C4-2B (cell line): ENCODE measurements at regions not wholly inside any gene's neighbourhood (a gene's known extent, or its start where the extent isn't known, plus 50 kb on each side); places are given as distances from the start of the nearest gene placed in this dataset.

Experiments used
- H3K27ac ChIP-seq: fragments of 450-650 bp; 2 replicates; pipeline ENCODE4 v1.5.1; 2017
- ZFX ChIP-seq: fragments of 450-650 bp; IDR thresholded peaks from 2 replicates; pipeline ENCODE4 v1.6.1; 2017
- TF ChIP-seq, protein P1 (sequence below): fragments of 450-650 bp; conservative IDR thresholded peaks from 2 replicates; pipeline ENCODE4 v1.5.1; 2017; ENCODE audit warnings: mild to moderate bottlenecking

DNA sequence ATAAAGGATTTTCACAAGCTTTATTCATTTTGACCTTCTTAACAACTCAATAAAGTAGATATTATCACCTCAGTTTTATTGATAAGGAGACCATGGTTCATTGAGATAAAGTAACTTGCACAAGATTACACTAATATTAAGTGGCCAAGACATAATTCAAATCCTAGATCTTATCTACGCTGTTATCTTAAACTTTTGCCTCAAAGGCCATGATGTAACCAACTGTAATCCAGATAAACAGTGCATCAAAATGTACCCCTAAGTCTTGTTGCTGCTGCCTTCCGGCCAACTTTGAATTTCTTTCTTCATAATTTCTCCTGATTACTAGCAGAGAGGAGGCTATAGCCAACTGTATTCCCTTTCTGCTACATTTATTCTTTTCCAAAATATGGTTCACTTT, 1094.8 kb upstream of the PIK3C3 start:
- no peak overlapping the region for H3K27ac ChIP-seq
- TF ChIP-seq, protein P1, sequence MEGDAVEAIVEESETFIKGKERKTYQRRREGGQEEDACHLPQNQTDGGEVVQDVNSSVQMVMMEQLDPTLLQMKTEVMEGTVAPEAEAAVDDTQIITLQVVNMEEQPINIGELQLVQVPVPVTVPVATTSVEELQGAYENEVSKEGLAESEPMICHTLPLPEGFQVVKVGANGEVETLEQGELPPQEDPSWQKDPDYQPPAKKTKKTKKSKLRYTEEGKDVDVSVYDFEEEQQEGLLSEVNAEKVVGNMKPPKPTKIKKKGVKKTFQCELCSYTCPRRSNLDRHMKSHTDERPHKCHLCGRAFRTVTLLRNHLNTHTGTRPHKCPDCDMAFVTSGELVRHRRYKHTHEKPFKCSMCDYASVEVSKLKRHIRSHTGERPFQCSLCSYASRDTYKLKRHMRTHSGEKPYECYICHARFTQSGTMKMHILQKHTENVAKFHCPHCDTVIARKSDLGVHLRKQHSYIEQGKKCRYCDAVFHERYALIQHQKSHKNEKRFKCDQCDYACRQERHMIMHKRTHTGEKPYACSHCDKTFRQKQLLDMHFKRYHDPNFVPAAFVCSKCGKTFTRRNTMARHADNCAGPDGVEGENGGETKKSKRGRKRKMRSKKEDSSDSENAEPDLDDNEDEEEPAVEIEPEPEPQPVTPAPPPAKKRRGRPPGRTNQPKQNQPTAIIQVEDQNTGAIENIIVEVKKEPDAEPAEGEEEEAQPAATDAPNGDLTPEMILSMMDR = no peak
- TF ChIP-seq ZFX = no peak

DNA sequence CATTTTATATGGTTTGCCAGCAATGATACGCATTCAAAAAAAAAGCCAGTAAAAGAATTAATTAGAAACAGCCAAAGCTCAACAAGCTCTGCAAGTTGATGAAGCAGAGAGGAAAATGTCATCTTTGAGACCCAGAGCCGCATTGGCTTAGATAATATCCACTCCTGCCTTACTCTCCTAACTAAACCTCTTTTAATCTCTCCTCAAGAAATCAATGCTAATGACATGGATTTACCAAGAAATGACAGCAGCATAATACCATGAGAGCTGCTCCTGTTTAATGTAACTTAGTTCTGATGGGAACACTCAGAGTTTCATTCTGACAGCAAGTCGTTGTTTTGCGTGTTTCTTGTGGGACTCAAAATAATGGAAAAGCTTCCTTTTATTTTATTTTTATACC, 1099.4 kb upstream of the PIK3C3 start:
- TF ChIP-seq, protein P1 = no peak
- no peak for TF ChIP-seq ZFX
- H3K27ac ChIP-seq = no peak overlapping the region

DNA sequence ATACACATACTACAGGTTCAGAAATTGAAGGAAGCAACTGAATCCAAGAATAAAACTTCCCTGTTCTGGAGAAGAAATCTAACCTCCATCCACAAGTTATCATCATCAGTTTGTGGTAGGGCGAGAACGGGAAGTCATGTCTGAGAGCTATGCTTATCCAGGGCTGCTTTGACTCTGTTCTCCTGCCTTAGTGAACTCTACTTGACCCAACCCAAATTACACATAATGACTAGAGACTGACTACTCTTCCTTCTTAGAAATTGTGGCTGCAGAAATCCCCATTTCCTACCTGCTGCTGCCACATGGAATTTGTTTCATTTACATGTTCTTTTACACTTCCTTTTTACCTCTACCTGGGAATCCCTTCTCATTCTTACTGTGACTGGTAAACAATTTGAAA, 1102.6 kb upstream of the PIK3C3 start:
- no peak for TF ChIP-seq ZFX
- TF ChIP-seq, protein P1 = no peak
- H3K27ac ChIP-seq = no peak overlapping the region

DNA sequence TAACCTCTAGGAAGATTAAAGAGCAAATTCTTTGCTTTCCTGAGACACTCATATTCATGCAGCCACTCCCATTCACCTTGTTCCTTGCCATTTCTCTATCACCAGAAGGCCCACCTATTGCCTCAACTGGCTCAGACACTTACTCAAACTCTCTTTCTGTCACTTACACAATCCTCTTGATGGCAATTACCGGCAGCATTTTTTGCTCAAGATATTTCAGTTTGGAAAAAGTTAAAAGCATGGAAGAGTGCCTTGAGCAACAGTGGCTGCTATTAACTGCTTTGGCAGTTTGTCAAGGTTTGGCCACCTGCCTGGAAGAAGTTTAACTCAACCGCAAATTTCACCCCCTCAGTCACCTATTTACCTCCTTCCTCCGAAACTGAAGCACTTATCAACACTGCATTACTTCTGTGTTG, 1104.0 kb upstream of the PIK3C3 start:
- TF ChIP-seq, protein P1 = no peak
- no peak for TF ChIP-seq ZFX
- no peak overlapping the region for H3K27ac ChIP-seq

DNA sequence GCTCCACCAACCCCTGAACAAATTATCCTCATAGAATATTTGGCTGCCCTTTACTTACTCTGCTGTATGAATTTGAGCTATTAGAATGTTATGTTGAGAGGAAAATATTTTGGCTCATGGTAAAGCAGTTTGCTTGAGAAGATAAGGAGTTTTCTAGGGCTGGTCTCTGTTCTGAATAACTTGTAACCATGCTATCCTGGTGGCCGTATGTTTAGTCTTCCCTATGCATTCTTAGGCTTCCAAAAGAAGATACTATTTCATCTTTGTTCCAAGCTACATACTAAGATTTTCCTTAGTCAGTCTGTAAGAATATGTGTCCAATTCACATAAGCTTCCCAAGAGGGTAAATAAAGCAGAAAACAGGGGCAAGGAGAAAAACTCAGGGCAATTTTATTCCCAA, 1105.1 kb upstream of the PIK3C3 start:
- H3K27ac ChIP-seq = no peak overlapping the region
- TF ChIP-seq ZFX = no peak
- TF ChIP-seq, protein P1 = no peak

DNA sequence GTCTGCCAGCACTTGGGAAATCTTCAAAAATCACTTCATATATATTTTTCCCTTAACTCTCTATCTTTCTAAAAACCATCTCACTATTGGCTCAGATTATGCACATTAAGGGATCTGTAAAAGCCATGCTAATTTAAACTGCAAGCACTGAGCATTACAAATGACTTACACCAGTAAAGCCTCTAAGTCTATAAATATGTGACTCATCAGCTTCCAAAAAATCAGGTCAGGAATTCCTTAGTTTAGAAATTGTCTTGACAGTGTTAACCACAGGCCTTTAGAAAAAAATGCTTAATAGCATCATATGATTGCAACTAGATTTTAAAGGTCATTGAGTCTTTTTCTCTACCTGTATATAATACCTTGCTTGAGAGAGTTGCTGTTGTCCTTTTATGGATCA, 1113.6 kb upstream of the PIK3C3 start:
- H3K27ac ChIP-seq = no peak overlapping the region

DNA sequence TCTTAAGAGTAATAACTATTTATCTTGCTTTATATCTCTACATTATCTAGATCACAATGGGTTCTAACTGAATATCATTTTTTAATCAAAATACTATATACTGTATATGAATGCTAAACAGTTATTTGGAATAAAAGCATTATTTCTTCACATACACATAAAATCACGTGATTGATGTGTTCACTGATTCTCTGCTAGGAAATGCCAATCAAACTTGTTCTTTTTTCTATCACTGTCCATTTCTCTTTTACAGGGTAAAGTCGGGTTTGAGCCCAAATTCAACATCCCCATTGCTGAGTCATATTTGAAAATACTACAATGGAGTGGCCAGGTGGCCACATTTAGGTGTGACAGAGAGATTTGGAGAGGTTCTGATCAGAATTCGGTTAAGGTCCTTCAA, 1114.0 kb upstream of the PIK3C3 start:
- TF ChIP-seq, protein P1 = no peak
- TF ChIP-seq ZFX = no peak
- H3K27ac ChIP-seq = no peak overlapping the region

More for the DNA sequence above, 1113.6 kb upstream of the PIK3C3 start:
- TF ChIP-seq, protein P1 = no peak
- no peak for TF ChIP-seq ZFX
